NT2/D1 (cell line): ENCODE measurements at regions not wholly inside any gene's neighbourhood (a gene's known extent, or its start where the extent isn't known, plus 50 kb on each side); places are given as distances from the start of the nearest gene placed in this dataset.

ENCODE experiments used
- SUZ12 ChIP-seq: IDR thresholded peaks from 2 replicates; pipeline ENCODE4 v1.6.1; 2011; ENCODE audit not compliant: insufficient read length, insufficient read depth; ENCODE audit errors: extremely low read depth
- YY1 ChIP-seq: IDR thresholded peaks from 2 replicates; pipeline ENCODE4 v1.6.1; 2011; ENCODE audit not compliant: insufficient read length, insufficient read depth
- ZNF274 ChIP-seq: IDR thresholded peaks from 2 replicates; pipeline ENCODE4 v1.6.1; 2011; ENCODE audit warnings: mild to moderate bottlenecking, low read depth, low read length

GRCh38 chr5:53240661-53241060 lies 131.1 kb upstream of the MOCS2 start:
- TF ChIP-seq YY1 (no peak), ZNF274 (no peak), SUZ12 (no peak)
